Activated T-cell treated with anti-CD3 and anti-CD28 coated beads for 48 hours (primary cell): ENCODE measurements at regions not wholly inside any gene's neighbourhood (a gene's known extent, or its start where the extent isn't known, plus 50 kb on each side); places are given as distances from the start of the nearest gene placed in this dataset.
"Not testable (repeated sequence)": the region's sequence is repeated elsewhere in the genome, so short reads cannot be mapped to it uniquely, and the experiment has no call there.

Experiments
- DNase-seq: peaks from one replicate; pipeline ENCODE4 v3.0.0-alpha.2; 2020; ENCODE audit warnings: low read depth

- peak; percentile 80 for DNase-seq
Observed at GRCh38 chr14:106663805-106664410, 1137.5 kb downstream of the TMEM121 start.

- DNase-seq: peak; percentile 30
Observed at GRCh38 chr14:106665814-106666213, 1139.4 kb downstream of the TMEM121 start.

GRCh38 chr14:106666341-106666740 is 1140.0 kb downstream of the TMEM121 start:
- no peak for DNase-seq

- no peak for DNase-seq
Observed at GRCh38 chr14:106670011-106670410, 1143.6 kb downstream of the TMEM121 start.

GRCh38 chr14:106674093-106674492 is 1147.7 kb downstream of the TMEM121 start:
- DNase-seq: not testable (repeated sequence)

- DNase-seq: peak; percentile 53
Observed at GRCh38 chr14:106674509-106675125, 1148.2 kb downstream of the TMEM121 start.

GRCh38 chr14:106675716-106676115 is 1149.3 kb downstream of the TMEM121 start:
- DNase-seq: not testable (repeated sequence)

- DNase-seq: no peak
Observed at GRCh38 chr14:106679776-106680175, 1153.4 kb downstream of the TMEM121 start.

GRCh38 chr14:106681161-106681560 is 1154.8 kb downstream of the TMEM121 start:
- DNase-seq: no peak

GRCh38 chr14:106681568-106681967 is 1155.2 kb downstream of the TMEM121 start:
- no peak for DNase-seq

GRCh38 chr14:106683631-106684030 is 1157.2 kb downstream of the TMEM121 start:
- DNase-seq: no peak

- DNase-seq: no peak
Observed at GRCh38 chr14:106686533-106686932, 1160.2 kb downstream of the TMEM121 start.

- DNase-seq: no peak
Observed at GRCh38 chr14:106690333-106690891, 1164.0 kb downstream of the TMEM121 start.

GRCh38 chr14:106691601-106692291 is 1165.4 kb downstream of the TMEM121 start:
- DNase-seq: peak; percentile 89

- DNase-seq: peak; percentile 66
Observed at GRCh38 chr14:106694638-106695393, 1168.4 kb downstream of the TMEM121 start.

GRCh38 chr14:106698620-106699267 is 1172.4 kb downstream of the TMEM121 start:
- DNase-seq: not testable (repeated sequence)

GRCh38 chr14:106703651-106704050 is 1177.3 kb downstream of the TMEM121 start:
- not testable (repeated sequence) for DNase-seq

GRCh38 chr14:106706488-106706887 is 1180.1 kb downstream of the TMEM121 start:
- DNase-seq: not testable (repeated sequence)

- DNase-seq: not testable (repeated sequence)
Observed at GRCh38 chr14:106710187-106710586, 1183.8 kb downstream of the TMEM121 start.

- DNase-seq: not testable (repeated sequence)
Observed at GRCh38 chr14:106712513-106712912, 1186.1 kb downstream of the TMEM121 start.
